Pancreas (tissue), 10 donors: ENCODE measurements at regions not wholly inside any gene's neighbourhood (a gene's known extent, or its start where the extent isn't known, plus 50 kb on each side); places are given as distances from the start of the nearest gene placed in this dataset.

ENCODE experiments used
- ATAC-seq, 4 donors: fragments of 200-7000 bp; cut with Tn5 transposase; one replicate each; pipeline versions ENCODE4 v1.8.0 to v1.9.1; 2020; ENCODE audit warnings: mild to moderate bottlenecking in 4 of 4, moderate library complexity in 4 of 4
- DNase-seq, 6 donors: peaks; one replicate each; pipeline ENCODE4 v3.0.0-alpha.2; 2020
- FAIRE-seq: peaks from 2 replicates; lab custom pipeline; 2012; peaks lifted over from hg19 to GRCh38; lab: Jason Lieb, UNC
- H3K27ac ChIP-seq, 4 donors: fragments of 200-600 bp; sonication (generic); 1 replicate in 3 of 4; 2 replicates in 1 of 4; pipeline versions ENCODE4 v1.5.0 to v1.8.0; 2020
- H3K27me3 ChIP-seq, 4 donors: fragments of 200-600 bp; one replicate each; pipeline ENCODE4 v1.8.0; 2021
- H3K36me3 ChIP-seq, 3 donors: fragments of 200-600 bp; sonication (generic) in 1 of 3; one replicate each; pipeline versions ENCODE4 v1.5.0 to v1.8.0; 2020 to 2021
- H3K4me1 ChIP-seq, 3 donors: fragments of 200-600 bp; one replicate each; pipeline ENCODE4 v1.8.0; 2021
- H3K4me3 ChIP-seq, 4 donors: fragments of 200-600 bp; sonication (generic) in 2 of 4; one replicate each; pipeline versions ENCODE4 v1.5.0 to v1.8.0; 2020 to 2021
- H3K9me3 ChIP-seq, 4 donors: fragments of 200-600 bp; one replicate each; pipeline ENCODE4 v1.8.0; 2021
- CTCF ChIP-seq, 4 donors: fragments of 200-600 bp; sonication (generic) in 3 of 4; IDR thresholded peaks; one replicate each; pipeline versions ENCODE4 v1.5.0 to v1.8.0; 2021; ENCODE audit warnings: antibody characterized with exemption in 4 of 4
- WGBS, 2 donors: extraction: QIAGEN DNeasy Blood & Tissue Kit; methylation state at CpG; one replicate each; pipeline ENCODE4 v1.1.7; 2013; 5-methylcytosine and 5-hydroxymethylcytosine counted together
- intact Hi-C, 3 donors: fragments of 100-400 bp; cut with DNase I; formaldehyde crosslinking; loops; one replicate each; pipeline versions ENCODE4 v1.11.1 to v1.14.2; 2022
- donor health status: healthy with polysubstance abuse.
- donor health status: DM: no; HTN: no; CAD: no; lungs with moderate emphysema.
- donor health status: DM: no; HTN: no; CAD: no.
- donor health status: control.
- donor health status: control.
- donor health status: Bipolar disorder and iron deficiency.
- donor health status: DM: yes; HTN: yes; CAD: no.
- donor health status: DM: no; HTN: no; CAD: no.
- donor health status: DM: no; HTN: no; CAD: no.
- donor health status: DM: yes; HTN: yes; CAD: no.

- Histone ChIP-seq H3K9me3 (no peaks in the 10 kb centered on the region), H3K36me3 (no peaks in the 10 kb centered on the region), H3K4me1 (no peaks in the 10 kb centered on the region), H3K27ac (no peak overlapping the region), H3K27me3 (no peaks in the 10 kb centered on the region), H3K4me3 (no peak overlapping the region)
- intact Hi-C loops = no loop called here
- no peak for ATAC-seq
- no peak for DNase-seq
- WGBS, 2 donors = 60 to 74% methylated on average over 5 of the region's 5 CpGs
- TF ChIP-seq CTCF (IDR thresholded peaks at IDR 0.05) = no peak
- FAIRE-seq = no peak
Measured at GRCh38 chr18:42417189-42417588, 462.2 kb downstream of the PIK3C3 start.

GRCh38 chr18:42418121-42418520 is 463.1 kb downstream of the PIK3C3 start:
- Histone ChIP-seq H3K9me3 (no peaks in the 10 kb centered on the region), H3K36me3 (no peaks in the 10 kb centered on the region), H3K27ac (no peak overlapping the region), H3K27me3 (no peaks in the 10 kb centered on the region), H3K4me3 (no peak overlapping the region), H3K4me1 (no peaks in the 10 kb centered on the region)
- DNase-seq = no peak
- TF ChIP-seq CTCF (IDR thresholded peaks at IDR 0.05) = no peak
- no peak for FAIRE-seq
- WGBS, 2 donors = 32 to 33% methylated on average over 1 of the region's 1 CpG
- no peak for ATAC-seq
- intact Hi-C loops = no loop called here

GRCh38 chr18:42425025-42425424 is 470.0 kb downstream of the PIK3C3 start:
- no peak for DNase-seq
- Histone ChIP-seq H3K4me3 (no peak overlapping the region), H3K36me3 (no peaks in the 10 kb centered on the region), H3K9me3 (no peaks in the 10 kb centered on the region), H3K27me3 (no peaks in the 10 kb centered on the region), H3K27ac (no peak overlapping the region), H3K4me1 (no peaks in the 10 kb centered on the region)
- no peak for FAIRE-seq
- TF ChIP-seq CTCF (IDR thresholded peaks at IDR 0.05) = no peak
- ATAC-seq = no peak
- intact Hi-C loops = no loop called here

GRCh38 chr18:42426496-42427015 is 471.5 kb downstream of the PIK3C3 start:
- H3K4me1 ChIP-seq = no peaks in the 10 kb centered on the region
- no peak overlapping the region for H3K27ac ChIP-seq
- no peaks in the 10 kb centered on the region for H3K27me3 ChIP-seq
- no peaks in the 10 kb centered on the region for H3K9me3 ChIP-seq
- no peak for TF ChIP-seq CTCF (IDR thresholded peaks at IDR 0.05)
- 53 to 54% methylated on average over 2 of the region's 2 CpGs for WGBS, 2 donors
- no peak for ATAC-seq
- no peak for FAIRE-seq
- no peaks in the 10 kb centered on the region for H3K36me3 ChIP-seq
- H3K4me3 ChIP-seq = no peak overlapping the region
- intact Hi-C loops = no loop called here
- no peak for DNase-seq

GRCh38 chr18:42429196-42429595 is 474.2 kb downstream of the PIK3C3 start:
- FAIRE-seq (no peak), DNase-seq (no peak), ATAC-seq (no peak)
- H3K4me1 ChIP-seq = no peaks in the 10 kb centered on the region
- 21 to 38% methylated on average over 5 of the region's 5 CpGs for WGBS, 2 donors
- no peaks in the 10 kb centered on the region for H3K9me3 ChIP-seq
- intact Hi-C loops = no loop called here
- TF ChIP-seq CTCF (IDR thresholded peaks at IDR 0.05) = no peak
- H3K36me3 ChIP-seq = no peaks in the 10 kb centered on the region
- no peak overlapping the region for H3K27ac ChIP-seq
- H3K4me3 ChIP-seq = no peak overlapping the region
- H3K27me3 ChIP-seq = no peaks in the 10 kb centered on the region
